ENCODE measurements at regions not wholly inside any gene's neighbourhood (a gene's known extent, or its start where the extent isn't known, plus 50 kb on each side); places are given as distances from the start of the nearest gene placed in this dataset.

GRCh38 chr9:19936598-19936997 is 147.8 kb upstream of the SLC24A2 start:
- Histone ChIP-seq H3K9me3 (ENCODE audit: control extremely low read depth in 1 of 3, control insufficient read depth in 2 of 3, insufficient read depth in 1 of 3, low read length in 2 of 3) (no peaks in the 10 kb centered on the region), H3K79me2 (ENCODE audit: control insufficient read depth, insufficient read depth, low read length) (no peaks in the 10 kb centered on the region), H3K36me3 (replicated peaks in 1 of 2; ENCODE audit: control extremely low read depth in 1 of 2, control insufficient read depth in 1 of 2, extremely low read depth in 1 of 2, insufficient read depth in 2 of 2, low read length in 1 of 2) (no peaks in the 10 kb centered on the region), H4K20me1 (ENCODE audit: control insufficient read depth, insufficient read depth, low read length, poor library complexity, severe bottlenecking) (no peaks in the 10 kb centered on the region), H3K9ac (ENCODE audit: low read length) (no peak overlapping the region), H3K27me3 (replicated peaks in 1 of 4; ENCODE audit: control extremely low read depth in 1 of 4, control insufficient read depth in 3 of 4, insufficient read depth in 4 of 4, low read length in 3 of 4) (peaks cover 0 to 3% (median 0%) of the 10 kb centered on the region in 4 experiments), H3K4me3 (ENCODE audit: control extremely low read depth in 1 of 5, extremely low read depth in 1 of 5, insufficient read depth in 1 of 5, low read depth in 2 of 5, low read length in 4 of 5) (no peak overlapping the region), H3K27ac (ENCODE audit: low read length in 2 of 2) (no peak overlapping the region), H2AFZ (ENCODE audit: insufficient read depth, low read depth, low read length, poor library complexity, severe bottlenecking) (no peak overlapping the region), H3K4me2 (replicated peaks; ENCODE audit: low read depth, low read length, poor library complexity, severe bottlenecking) (no peak overlapping the region), H3K4me1 (ENCODE audit: control insufficient read depth in 2 of 2, insufficient read depth in 2 of 2, low read length in 2 of 2) (peaks cover 7% of the 10 kb centered on the region in 2 donors)
- ATAC-seq (ENCODE audit: low read depth): no peak
- Mint-ChIP-seq H3K4me1 (peaks cover 4% of the 10 kb centered on the region), H3K4me3 (no peak overlapping the region), H3K27me3 (peaks cover 13% of the 10 kb centered on the region), H3K27ac (no peak overlapping the region), H3K9me3 (ENCODE audit: insufficient read depth) (no peaks in the 10 kb centered on the region)
- intact Hi-C loops (cut with micrococcal nuclease): no loop called here
- CTCF ChIA-PET: interaction anchor here (1.1 to 1.4 kb wide), 2 partner anchors 9 kb away, joined by 6 read pairs; no protein-coding TSS in a partner anchor
- no CpG with 5 or more reads among the region's 1 CpG for WGBS (ENCODE audit: insufficient coverage)
- POLR2A ChIA-PET: no interaction called here
- no peak for DNase-seq
- TF ChIP-seq EZH2 (IDR thresholded peaks at IDR 0.05; ENCODE audit: borderline replicate concordance, insufficient read depth, low read depth, low read length, poor library complexity, severe bottlenecking): no peak
- no peak for TF ChIP-seq CTCF (IDR thresholded peaks at IDR 0.05)

- intact Hi-C loops (cut with micrococcal nuclease): no loop called here
- Histone ChIP-seq H3K9me3 (ENCODE audit: control extremely low read depth in 1 of 3, control insufficient read depth in 2 of 3, insufficient read depth in 1 of 3, low read length in 2 of 3) (no peaks in the 10 kb centered on the region), H4K20me1 (ENCODE audit: control insufficient read depth, insufficient read depth, low read length, poor library complexity, severe bottlenecking) (no peaks in the 10 kb centered on the region), H3K27me3 (replicated peaks in 1 of 4; ENCODE audit: control extremely low read depth in 1 of 4, control insufficient read depth in 3 of 4, insufficient read depth in 4 of 4, low read length in 3 of 4) (peaks cover 0 to 3% (median 0%) of the 10 kb centered on the region in 4 experiments), H3K9ac (ENCODE audit: low read length) (no peak overlapping the region), H3K4me2 (replicated peaks; ENCODE audit: low read depth, low read length, poor library complexity, severe bottlenecking) (no peak overlapping the region), H2AFZ (ENCODE audit: insufficient read depth, low read depth, low read length, poor library complexity, severe bottlenecking) (no peak overlapping the region), H3K36me3 (replicated peaks in 1 of 2; ENCODE audit: control extremely low read depth in 1 of 2, control insufficient read depth in 1 of 2, extremely low read depth in 1 of 2, insufficient read depth in 2 of 2, low read length in 1 of 2) (no peaks in the 10 kb centered on the region), H3K4me3 (ENCODE audit: control extremely low read depth in 1 of 5, extremely low read depth in 1 of 5, insufficient read depth in 1 of 5, low read depth in 2 of 5, low read length in 4 of 5) (no peak overlapping the region), H3K27ac (ENCODE audit: low read length in 2 of 2) (no peak overlapping the region), H3K4me1 (ENCODE audit: control insufficient read depth in 2 of 2, insufficient read depth in 2 of 2, low read length in 2 of 2) (peaks cover 10 to 15% of the 10 kb centered on the region in 2 donors), H3K79me2 (ENCODE audit: control insufficient read depth, insufficient read depth, low read length) (no peaks in the 10 kb centered on the region)
- CTCF ChIA-PET: interaction anchor here (1.1 kb wide), 1 partner anchor 8 kb away, joined by 6 read pairs; no protein-coding TSS in a partner anchor
- POLR2A ChIA-PET: no interaction called here
- no peak overlapping the region for H3K4me3 Mint-ChIP-seq
- ATAC-seq (ENCODE audit: low read depth) (no peak), DNase-seq (no peak)
- peaks cover 13% of the 10 kb centered on the region for H3K27me3 Mint-ChIP-seq
- no peak overlapping the region for H3K27ac Mint-ChIP-seq
- 89% methylated on average over 4 of the region's 4 CpGs for WGBS (ENCODE audit: insufficient coverage)
- no peaks in the 10 kb centered on the region for H3K9me3 Mint-ChIP-seq (ENCODE audit: insufficient read depth)
- TF ChIP-seq CTCF (IDR thresholded peaks at IDR 0.05): no peak
- no peak for TF ChIP-seq EZH2 (IDR thresholded peaks at IDR 0.05; ENCODE audit: borderline replicate concordance, insufficient read depth, low read depth, low read length, poor library complexity, severe bottlenecking)
- peaks cover 12% of the 10 kb centered on the region for H3K4me1 Mint-ChIP-seq
Observed at GRCh38 chr9:19935422-19935821, 146.6 kb upstream of the SLC24A2 start.

Measured in B cell (primary cell).